RWPE2 (cell line): ENCODE measurements at regions not wholly inside any gene's neighbourhood (a gene's known extent, or its start where the extent isn't known, plus 50 kb on each side); places are given as distances from the start of the nearest gene placed in this dataset.

Experiments used
- ATAC-seq: fragments of 200-7000 bp; cut with Tn5 transposase; 3 replicates; pipeline ENCODE4 v1.9.1; 2021; ENCODE audit warnings: low read depth
- DNase-seq: peaks from one replicate; pipeline ENCODE4 v3.0.0-alpha.2; 2020; ENCODE audit warnings: low spot score
- H3K27ac ChIP-seq: fragments of 450-650 bp; 2 replicates; pipeline ENCODE4 v1.5.1; 2017; ENCODE audit warnings: mild to moderate bottlenecking; ENCODE audit not compliant: poor library complexity, severe bottlenecking
- H3K27me3 ChIP-seq: fragments of 250-450 bp; sonication (Bioruptor Pico); 2 replicates; pipeline ENCODE4 v1.5.1; 2021; ENCODE audit warnings: mild to moderate bottlenecking, moderate library complexity; ENCODE audit not compliant: insufficient read depth, poor library complexity, severe bottlenecking
- H3K36me3 ChIP-seq: fragments of 250-450 bp; sonication (Bioruptor Pico); 2 replicates; pipeline ENCODE4 v1.5.1; 2020; ENCODE audit warnings: low read depth, mild to moderate bottlenecking, moderate library complexity
- H3K4me1 ChIP-seq: fragments of 250-450 bp; sonication (Bioruptor Pico); 2 replicates; pipeline ENCODE4 v1.5.1; 2021; ENCODE audit warnings: mild to moderate bottlenecking, moderate library complexity; ENCODE audit not compliant: insufficient read depth, poor library complexity, severe bottlenecking
- H3K4me3 ChIP-seq: fragments of 250-450 bp; sonication (Bioruptor Pico); 2 replicates; pipeline ENCODE4 v1.5.1; 2021; ENCODE audit warnings: mild to moderate bottlenecking, moderate library complexity; ENCODE audit not compliant: severe bottlenecking
- H3K9me3 ChIP-seq: fragments of 250-450 bp; sonication (Bioruptor Pico); 2 replicates; pipeline ENCODE4 v1.5.1; 2021; ENCODE audit warnings: mild to moderate bottlenecking, moderate library complexity; ENCODE audit not compliant: severe bottlenecking
- CTCF ChIP-seq: fragments of 450-650 bp; IDR thresholded peaks from one replicate; pipeline ENCODE4 v1.5.1; 2017; ENCODE audit warnings: mild to moderate bottlenecking, moderate library complexity; ENCODE audit not compliant: poor library complexity, severe bottlenecking

GRCh38 chr11:115718945-115719344 is 214.7 kb upstream of the CADM1 start:
- no peaks in the 10 kb centered on the region for H3K4me1 ChIP-seq
- no peaks in the 10 kb centered on the region for H3K36me3 ChIP-seq
- H3K27ac ChIP-seq: no peak overlapping the region
- TF ChIP-seq CTCF: no peak
- DNase-seq (no peak), ATAC-seq (no peak)
- H3K4me3 ChIP-seq: no peak overlapping the region
- H3K9me3 ChIP-seq: no peaks in the 10 kb centered on the region
- no peaks in the 10 kb centered on the region for H3K27me3 ChIP-seq

GRCh38 chr11:115718106-115718505 is 213.9 kb upstream of the CADM1 start:
- ATAC-seq: no peak
- Histone ChIP-seq H3K9me3 (no peaks in the 10 kb centered on the region), H3K27me3 (no peaks in the 10 kb centered on the region), H3K4me3 (no peak overlapping the region), H3K36me3 (no peaks in the 10 kb centered on the region), H3K27ac (no peak overlapping the region), H3K4me1 (no peaks in the 10 kb centered on the region)
- DNase-seq: no peak
- TF ChIP-seq CTCF: no peak

- Histone ChIP-seq H3K4me1 (no peaks in the 10 kb centered on the region), H3K27ac (no peak overlapping the region), H3K27me3 (no peaks in the 10 kb centered on the region), H3K9me3 (no peaks in the 10 kb centered on the region), H3K36me3 (no peaks in the 10 kb centered on the region), H3K4me3 (no peak overlapping the region)
- no peak for ATAC-seq
- no peak for TF ChIP-seq CTCF
- DNase-seq: no peak
Measured at GRCh38 chr11:115716601-115717529, 212.7 kb upstream of the CADM1 start.

GRCh38 chr11:115716080-115716479 is 211.9 kb upstream of the CADM1 start:
- H3K4me1 ChIP-seq: no peaks in the 10 kb centered on the region
- ATAC-seq (no peak), DNase-seq (no peak)
- TF ChIP-seq CTCF: no peak
- no peak overlapping the region for H3K4me3 ChIP-seq
- H3K27me3 ChIP-seq: no peaks in the 10 kb centered on the region
- H3K27ac ChIP-seq: no peak overlapping the region
- H3K9me3 ChIP-seq: no peaks in the 10 kb centered on the region
- H3K36me3 ChIP-seq: no peaks in the 10 kb centered on the region

GRCh38 chr11:115715251-115715770 is 211.1 kb upstream of the CADM1 start:
- ATAC-seq (no peak), DNase-seq (no peak)
- no peaks in the 10 kb centered on the region for H3K9me3 ChIP-seq
- H3K27ac ChIP-seq: no peak overlapping the region
- no peak overlapping the region for H3K4me3 ChIP-seq
- TF ChIP-seq CTCF: no peak
- no peaks in the 10 kb centered on the region for H3K36me3 ChIP-seq
- H3K27me3 ChIP-seq: no peaks in the 10 kb centered on the region
- no peaks in the 10 kb centered on the region for H3K4me1 ChIP-seq
